HEK293 (cell line): ENCODE measurements at regions not wholly inside any gene's neighbourhood (a gene's known extent, or its start where the extent isn't known, plus 50 kb on each side); places are given as distances from the start of the nearest gene placed in this dataset.

ENCODE experiments used
- CTCF ChIA-PET: fragments of 350-600 bp; formaldehyde crosslinking; extraction: SDS; loops from one replicate; lab custom pipeline; 2021; ENCODE audit warnings: antibody characterized with exemption; lab: Yijun Ruan, JAX
- POLR2A ChIA-PET: fragments of 300-600 bp; formaldehyde crosslinking; extraction: SDS; loops from one replicate; lab custom pipeline; 2020; ENCODE audit warnings: antibody characterized with exemption, inconsistent platforms; lab: Yijun Ruan, JAX
- H3K27ac ChIP-seq: fragments of 200-500 bp; sonication (Bioruptor generic); 2 replicates; pipeline ENCODE4 v1.5.1; 2014; ENCODE audit warnings: low read depth, low read length, control low read depth, inconsistent platforms; ENCODE audit errors: extremely low read depth
- H3K36me3 ChIP-seq, 2 experiments: fragments of 200-500 bp in 1 of 2; sonication (Bioruptor generic) in 1 of 2; 1 replicate in 1 of 2; 2 replicates in 1 of 2; pipeline ENCODE4 v1.5.1; 2014 to 2017; ENCODE audit warnings: inconsistent platforms in 2 of 2, low read length in 2 of 2; ENCODE audit not compliant: control insufficient read depth in 2 of 2, insufficient read depth in 1 of 2
- H3K4me1 ChIP-seq: fragments of 200-500 bp; sonication (Bioruptor generic); 2 replicates; pipeline ENCODE4 v1.5.1; 2014; ENCODE audit warnings: mild to moderate bottlenecking, low read length, inconsistent platforms; ENCODE audit not compliant: control insufficient read depth, insufficient read depth
- H3K4me3 ChIP-seq: 2 replicates; pipeline ENCODE4 v1.5.1; 2011; ENCODE audit warnings: low read depth, mild to moderate bottlenecking, control low read depth, low read length, moderate library complexity
- H3K9me3 ChIP-seq: fragments of 200-500 bp; sonication (Bioruptor generic); 2 replicates; pipeline ENCODE4 v1.5.1; 2014; ENCODE audit warnings: low read depth, low read length, inconsistent platforms; ENCODE audit not compliant: control insufficient read depth, insufficient read depth
- ATF2 ChIP-seq: fragments of 450-650 bp; formaldehyde crosslinking; IDR thresholded peaks from 2 replicates; pipeline ENCODE4 v1.5.1; 2016; ENCODE audit warnings: missing biosample characterization, missing genetic modification characterization, low read depth
- BCL11A ChIP-seq: fragments of 450-650 bp; formaldehyde crosslinking; IDR thresholded peaks from 2 replicates; pipeline ENCODE4 v1.5.1; 2016; ENCODE audit warnings: low read depth, missing biosample characterization, missing genetic modification characterization
- HOXC10 ChIP-seq: sonication (generic); formaldehyde crosslinking; IDR thresholded peaks from 2 replicates; pipeline ENCODE4 v1.8.1; 2023; ENCODE audit warnings: mild to moderate bottlenecking, missing genetic modification reagents
- OSR2 ChIP-seq: fragments of 450-650 bp; formaldehyde crosslinking; IDR thresholded peaks from 2 replicates; pipeline ENCODE4 v1.5.1; 2016; ENCODE audit warnings: missing biosample characterization, missing genetic modification characterization
- SP3 ChIP-seq: fragments of 450-650 bp; formaldehyde crosslinking; IDR thresholded peaks from 2 replicates; pipeline ENCODE4 v1.5.1; 2016; ENCODE audit warnings: missing biosample characterization, missing genetic modification characterization
- YY1 ChIP-seq: fragments of 450-650 bp; formaldehyde crosslinking; IDR thresholded peaks from 2 replicates; pipeline ENCODE4 v1.5.1; 2018; ENCODE audit warnings: missing biosample characterization, missing genetic modification characterization
- YY2 ChIP-seq: fragments of 450-650 bp; formaldehyde crosslinking; IDR thresholded peaks from 2 replicates; pipeline ENCODE4 v1.5.1; 2016; ENCODE audit warnings: missing biosample characterization, missing genetic modification characterization
- ZNF132 ChIP-seq: fragments of 450-650 bp; formaldehyde crosslinking; IDR thresholded peaks from 2 replicates; pipeline ENCODE4 v1.5.1; 2017; ENCODE audit warnings: missing biosample characterization, missing genetic modification characterization, borderline replicate concordance
- ZNF2 ChIP-seq: fragments of 450-650 bp; formaldehyde crosslinking; IDR thresholded peaks from 2 replicates; pipeline ENCODE4 v1.5.1; 2016; ENCODE audit warnings: missing biosample characterization, missing genetic modification characterization
- ZNF223 ChIP-seq: fragments of 450-650 bp; formaldehyde crosslinking; IDR thresholded peaks from 2 replicates; pipeline ENCODE4 v1.5.1; 2016; ENCODE audit warnings: missing biosample characterization, missing genetic modification characterization
- ZNF248 ChIP-seq: fragments of 450-650 bp; formaldehyde crosslinking; IDR thresholded peaks from 2 replicates; pipeline ENCODE4 v1.5.1; 2017; ENCODE audit warnings: missing biosample characterization, missing genetic modification characterization
- ZNF350 ChIP-seq: fragments of 450-650 bp; formaldehyde crosslinking; IDR thresholded peaks from 2 replicates; pipeline ENCODE4 v1.5.0; 2017; ENCODE audit warnings: missing biosample characterization, mild to moderate bottlenecking, missing genetic modification characterization
- ZNF391 ChIP-seq: fragments of 450-650 bp; formaldehyde crosslinking; IDR thresholded peaks from 2 replicates; pipeline ENCODE4 v1.5.1; 2016; ENCODE audit warnings: low read depth, missing biosample characterization, missing genetic modification characterization, borderline replicate concordance
- ZNF398 ChIP-seq: fragments of 450-650 bp; formaldehyde crosslinking; IDR thresholded peaks from 2 replicates; pipeline ENCODE4 v1.5.1; 2017; ENCODE audit warnings: missing biosample characterization, missing genetic modification characterization
- ZNF404 ChIP-seq: fragments of 450-650 bp; formaldehyde crosslinking; IDR thresholded peaks from 2 replicates; pipeline ENCODE4 v1.5.1; 2017; ENCODE audit warnings: missing biosample characterization, missing genetic modification characterization
- ZNF596 ChIP-seq: fragments of 450-650 bp; IDR thresholded peaks from 2 replicates; pipeline ENCODE4 v1.5.0; 2018; ENCODE audit warnings: missing biosample characterization, mild to moderate bottlenecking, missing genetic modification characterization, moderate library complexity
- ZNF639 ChIP-seq: fragments of 450-650 bp; formaldehyde crosslinking; IDR thresholded peaks from 2 replicates; pipeline ENCODE4 v1.5.1; 2016; ENCODE audit warnings: missing biosample characterization, missing genetic modification characterization
- ZNF660 ChIP-seq: fragments of 450-650 bp; IDR thresholded peaks from 2 replicates; pipeline ENCODE4 v1.5.1; 2018; ENCODE audit warnings: missing biosample characterization, mild to moderate bottlenecking, missing genetic modification characterization

- no peaks in the 10 kb centered on the region for H3K9me3 ChIP-seq
- H3K4me1 ChIP-seq, result no peaks in the 10 kb centered on the region
- no peak overlapping the region for H3K27ac ChIP-seq
- POLR2A ChIA-PET, result no interaction called here
- no peaks in the 10 kb centered on the region for H3K36me3 ChIP-seq
- no peak overlapping the region for H3K4me3 ChIP-seq
- TF ChIP-seq ZNF248 (tag by site-specific recombination), result no peak
- CTCF ChIA-PET, result interaction anchor here (0.7 kb wide), 1 partner anchor 11 kb away, joined by 4 read pairs; no protein-coding TSS in a partner anchor
Observed at GRCh38 chr9:7907551-7908337, 108.2 kb upstream of the DMAC1 start.

- ChIA-PET POLR2A (no interaction called here), CTCF (interaction anchor here (0.7 kb wide), 1 partner anchor 10 kb away, joined by 4 read pairs; no protein-coding TSS in a partner anchor)
- H3K4me1 ChIP-seq, result no peaks in the 10 kb centered on the region
- no peak overlapping the region for H3K4me3 ChIP-seq
- H3K27ac ChIP-seq, result no peak overlapping the region
- H3K36me3 ChIP-seq, result no peaks in the 10 kb centered on the region
- H3K9me3 ChIP-seq, result no peaks in the 10 kb centered on the region
- TF ChIP-seq ZNF2 (tag by site-specific recombination) (no peak), ZNF223 (tag by site-specific recombination) (no peak), ZNF398 (no peak), ZNF404 (tag by site-specific recombination) (no peak), ZNF660 (tag by site-specific recombination) (no peak), BCL11A (tag by site-specific recombination) (no peak), YY1 (no peak), ZNF350 (tag by site-specific recombination) (no peak), ZNF132 (tag by site-specific recombination) (no peak), HOXC10 (no peak), YY2 (tag by site-specific recombination) (no peak), SP3 (tag by site-specific recombination) (no peak), ATF2 (tag by site-specific recombination) (no peak), ZNF639 (tag by site-specific recombination) (no peak), ZNF391 (tag by site-specific recombination) (no peak), ZNF596 (tag by site-specific recombination) (no peak), OSR2 (no peak)
Observed at GRCh38 chr9:7906783-7907550, 107.4 kb upstream of the DMAC1 start.
